Fibroblast of pulmonary artery (primary cell): ENCODE measurements at regions not wholly inside any gene's neighbourhood (a gene's known extent, or its start where the extent isn't known, plus 50 kb on each side); places are given as distances from the start of the nearest gene placed in this dataset.

Experiments used
- DNase-seq: peaks from one replicate; pipeline ENCODE4 v3.0.0-alpha.2; 2010; ENCODE audit warnings: low read depth
- H3K4me3 ChIP-seq: replicated peaks from 2 replicates; pipeline ENCODE4 v1.5.1; 2011; ENCODE audit warnings: low read depth, mild to moderate bottlenecking, control low read depth, low read length, moderate library complexity
- TF ChIP-seq, protein P1 (sequence below): IDR thresholded peaks from 2 replicates; pipeline ENCODE4 v1.5.1; 2011; ENCODE audit warnings: mild to moderate bottlenecking, control low read depth, low read length, inconsistent platforms; ENCODE audit errors: missing control alignments

DNA sequence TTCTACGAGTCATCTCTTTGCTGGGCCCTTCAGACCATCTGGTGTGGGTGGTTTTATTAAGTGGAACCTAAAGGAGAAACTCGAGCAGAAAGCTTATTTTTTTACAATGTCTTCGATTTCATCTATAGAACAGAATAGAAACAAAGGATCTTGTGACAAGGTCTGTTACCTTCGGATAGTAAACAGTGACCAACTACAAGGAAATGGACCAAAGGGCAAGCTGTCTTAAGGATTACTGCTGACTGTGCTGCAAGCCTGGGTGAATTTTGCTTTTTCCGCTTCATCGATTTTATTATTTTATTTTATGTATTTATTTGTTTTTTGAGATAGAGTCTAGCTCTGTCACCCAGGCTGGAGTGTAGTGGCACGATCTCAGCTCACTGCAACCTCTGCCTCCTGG lies 348.9 kb upstream of the ERCC4 start:
- H3K4me3 ChIP-seq = no peak overlapping the region
- TF ChIP-seq, protein P1, sequence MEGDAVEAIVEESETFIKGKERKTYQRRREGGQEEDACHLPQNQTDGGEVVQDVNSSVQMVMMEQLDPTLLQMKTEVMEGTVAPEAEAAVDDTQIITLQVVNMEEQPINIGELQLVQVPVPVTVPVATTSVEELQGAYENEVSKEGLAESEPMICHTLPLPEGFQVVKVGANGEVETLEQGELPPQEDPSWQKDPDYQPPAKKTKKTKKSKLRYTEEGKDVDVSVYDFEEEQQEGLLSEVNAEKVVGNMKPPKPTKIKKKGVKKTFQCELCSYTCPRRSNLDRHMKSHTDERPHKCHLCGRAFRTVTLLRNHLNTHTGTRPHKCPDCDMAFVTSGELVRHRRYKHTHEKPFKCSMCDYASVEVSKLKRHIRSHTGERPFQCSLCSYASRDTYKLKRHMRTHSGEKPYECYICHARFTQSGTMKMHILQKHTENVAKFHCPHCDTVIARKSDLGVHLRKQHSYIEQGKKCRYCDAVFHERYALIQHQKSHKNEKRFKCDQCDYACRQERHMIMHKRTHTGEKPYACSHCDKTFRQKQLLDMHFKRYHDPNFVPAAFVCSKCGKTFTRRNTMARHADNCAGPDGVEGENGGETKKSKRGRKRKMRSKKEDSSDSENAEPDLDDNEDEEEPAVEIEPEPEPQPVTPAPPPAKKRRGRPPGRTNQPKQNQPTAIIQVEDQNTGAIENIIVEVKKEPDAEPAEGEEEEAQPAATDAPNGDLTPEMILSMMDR = no peak
- DNase-seq = no peak

GRCh38 chr16:13573903-13574302 lies 346.1 kb upstream of the ERCC4 start:
- no peak overlapping the region for H3K4me3 ChIP-seq
- DNase-seq = no peak
- TF ChIP-seq, protein P1 = no peak

- H3K4me3 ChIP-seq = no peak overlapping the region
- DNase-seq = no peak
- TF ChIP-seq, protein P1 = no peak
Measured at GRCh38 chr16:13586051-13586450, 333.9 kb upstream of the ERCC4 start.

DNA sequence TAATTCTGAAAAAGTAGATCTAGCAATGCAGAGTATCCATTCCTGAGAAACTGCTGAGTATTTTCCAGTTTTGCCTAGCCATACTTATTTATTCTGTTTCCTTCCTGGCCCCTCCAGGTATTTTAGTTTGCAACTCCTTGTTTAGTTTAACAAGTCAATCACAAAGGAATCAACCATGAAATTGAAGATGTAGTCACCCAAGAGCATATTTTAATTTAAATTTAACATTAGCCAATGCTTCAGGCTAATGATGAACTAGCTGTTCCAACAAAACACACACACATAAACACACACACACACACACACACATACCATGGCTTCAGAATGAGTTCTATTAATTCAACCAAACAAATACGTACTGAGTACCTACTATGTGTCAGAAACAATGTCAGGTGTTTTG lies 332.8 kb upstream of the ERCC4 start:
- DNase-seq = no peak
- H3K4me3 ChIP-seq = no peak overlapping the region
- TF ChIP-seq, protein P1 = no peak

DNA sequence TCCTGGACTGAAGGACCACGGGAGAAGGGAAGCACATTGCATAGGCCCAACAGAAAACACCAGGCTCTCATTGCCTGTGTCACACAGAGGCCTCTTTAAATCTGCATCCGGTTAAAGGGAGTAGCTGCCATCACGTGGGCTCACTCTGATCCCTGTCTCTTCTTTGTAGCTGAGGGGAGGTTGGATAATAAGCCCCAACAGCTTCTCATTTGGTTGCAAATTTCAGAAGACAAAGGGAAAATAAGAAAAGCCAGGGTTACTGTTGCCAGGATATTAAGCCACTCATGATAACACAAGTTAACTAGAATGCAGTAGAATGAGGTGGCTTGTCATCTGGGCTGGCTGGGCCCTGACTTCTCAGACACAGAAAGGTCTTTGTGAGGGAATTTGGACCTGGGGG lies 325.1 kb upstream of the ERCC4 start:
- TF ChIP-seq, protein P1 = no peak
- no peak for DNase-seq
- no peak overlapping the region for H3K4me3 ChIP-seq

- no peak overlapping the region for H3K4me3 ChIP-seq
- TF ChIP-seq, protein P1 = no peak
- no peak for DNase-seq
Measured at GRCh38 chr16:13606804-13607203, 313.1 kb upstream of the ERCC4 start.

- DNase-seq = no peak
- TF ChIP-seq, protein P1 = no peak
- no peak overlapping the region for H3K4me3 ChIP-seq
Measured at GRCh38 chr16:13607289-13607688, 312.7 kb upstream of the ERCC4 start.
